PC-9 (cell line): ENCODE measurements at regions not wholly inside any gene's neighbourhood (a gene's known extent, or its start where the extent isn't known, plus 50 kb on each side); places are given as distances from the start of the nearest gene placed in this dataset.

ENCODE experiments used
- BruUV-seq: library from RNA; stranded (reverse); fragments of 400-500 nt; replicated peaks from 2 replicates; lab custom pipeline; 2021; lab: Mats Ljungman, UMichigan
- CTCF ChIA-PET: fragments of 300-600 bp; sonication (Branson Sonifier 250); formaldehyde crosslinking; loops from one replicate; lab custom pipeline; 2022; ENCODE audit warnings: antibody characterized with exemption; lab: Charles Lee
- POLR2A ChIA-PET: fragments of 300-600 bp; sonication (Branson Sonifier 250); formaldehyde crosslinking; loops from one replicate; lab custom pipeline; 2022; ENCODE audit warnings: antibody characterized with exemption; ENCODE audit not compliant: unreplicated experiment; lab: Charles Lee
- DNase-seq, 2 experiments: peaks; one replicate each; pipeline versions ENCODE4 v3.0.0 to v3.0.0-alpha.2; 2015 to 2022; ENCODE audit warnings: mixed read lengths in 1 of 2
- H2AFZ ChIP-seq: fragments of 200-600 bp; sonication (generic); 2 replicates; pipeline ENCODE4 v1.8.1; 2017; ENCODE audit warnings: antibody characterized with exemption
- H3F3A ChIP-seq: fragments of 200-600 bp; sonication (generic); 2 replicates; pipeline ENCODE4 v1.8.1; 2017; ENCODE audit warnings: antibody characterized with exemption, mild to moderate bottlenecking, low read depth; ENCODE audit not compliant: insufficient read depth
- H3K27ac ChIP-seq: fragments of 200-600 bp; sonication (generic); 2 replicates; pipeline ENCODE4 v1.6.1; 2016; ENCODE audit warnings: mixed run types
- H3K27me3 ChIP-seq: fragments of 200-600 bp; sonication (generic); 2 replicates; pipeline ENCODE4 v1.6.1; 2016; ENCODE audit warnings: low read depth, mixed run types; ENCODE audit not compliant: insufficient read depth
- H3K36me3 ChIP-seq: fragments of 200-600 bp; sonication (generic); 2 replicates; pipeline ENCODE4 v1.6.1; 2016; ENCODE audit warnings: low read depth, mixed run types
- H3K4me1 ChIP-seq: fragments of 200-600 bp; sonication (generic); replicated peaks from 2 replicates; pipeline ENCODE4 v1.6.1; 2016; ENCODE audit warnings: mixed run types; ENCODE audit not compliant: insufficient read depth
- H3K4me2 ChIP-seq: fragments of 200-600 bp; sonication (generic); 2 replicates; pipeline ENCODE4 v1.6.1; 2017; ENCODE audit warnings: mixed run types
- H3K4me3 ChIP-seq: fragments of 200-600 bp; sonication (generic); 2 replicates; pipeline ENCODE4 v1.6.1; 2016; ENCODE audit warnings: mixed run types
- H3K79me2 ChIP-seq: fragments of 200-600 bp; sonication (generic); 2 replicates; pipeline ENCODE4 v1.6.1; 2017; ENCODE audit warnings: low read depth, mixed run types
- H3K9me2 ChIP-seq: fragments of 200-600 bp; sonication (generic); 2 replicates; pipeline ENCODE4 v1.8.1; 2017; ENCODE audit warnings: mild to moderate bottlenecking; ENCODE audit not compliant: insufficient read depth
- H3K9me3 ChIP-seq: fragments of 200-600 bp; sonication (generic); 2 replicates; pipeline ENCODE4 v1.8.1; 2016; ENCODE audit warnings: low read depth; ENCODE audit not compliant: insufficient read depth
- H4K20me1 ChIP-seq: fragments of 200-600 bp; sonication (generic); 2 replicates; pipeline ENCODE4 v1.8.1; 2017; ENCODE audit not compliant: insufficient read depth
- EZH2 ChIP-seq: fragments of 200-600 bp; sonication (generic); IDR thresholded peaks from 2 replicates; pipeline ENCODE4 v1.8.0; 2017; ENCODE audit warnings: antibody characterized with exemption, low read depth
- intact Hi-C: fragments of 100-400 bp; cut with micrococcal nuclease; formaldehyde crosslinking; loops from one replicate; pipeline ENCODE4 v1.10.0; 2022; ENCODE audit not compliant: unreplicated experiment
- TF ChIP-seq, protein P1 (sequence below): fragments of 200-600 bp; sonication (generic); conservative IDR thresholded peaks from 2 replicates; pipeline ENCODE4 v1.6.1; 2017; ENCODE audit warnings: mixed run types, antibody characterized with exemption, mild to moderate bottlenecking, moderate library complexity

DNA sequence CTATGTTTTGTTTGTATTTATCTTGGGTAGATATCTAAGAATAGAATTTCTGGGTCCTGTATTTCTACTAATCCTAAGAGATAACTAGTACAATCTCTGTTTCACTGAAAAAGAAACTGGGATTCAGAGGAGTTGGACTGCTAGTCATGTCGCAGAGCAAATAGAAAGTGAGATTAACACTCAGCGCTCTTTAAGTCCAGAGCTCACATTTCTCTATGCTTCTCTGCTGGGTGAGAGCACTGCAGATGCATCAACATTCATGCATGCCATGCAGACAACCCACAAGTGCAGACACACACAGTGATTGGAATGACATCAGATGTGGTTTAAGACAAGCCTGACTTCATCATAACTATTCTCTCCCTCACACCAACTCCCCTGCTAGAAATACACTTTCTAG, 563.8 kb downstream of the TDRD15 start:
- H3K36me3 ChIP-seq, result no peaks in the 10 kb centered on the region
- intact Hi-C loops, result no loop called here
- no peaks in the 10 kb centered on the region for H3K79me2 ChIP-seq
- no peak overlapping the region for H3K4me2 ChIP-seq
- no peaks in the 10 kb centered on the region for H3F3A ChIP-seq
- no peak overlapping the region for H3K27ac ChIP-seq
- no peaks in the 10 kb centered on the region for H3K27me3 ChIP-seq
- H4K20me1 ChIP-seq, result no peaks in the 10 kb centered on the region
- BruUV-seq, result no TSS peak
- ChIA-PET CTCF (no interaction called here), POLR2A (no interaction called here)
- no peak overlapping the region for H2AFZ ChIP-seq
- H3K4me1 ChIP-seq, result no peaks in the 10 kb centered on the region
- TF ChIP-seq, protein P1, sequence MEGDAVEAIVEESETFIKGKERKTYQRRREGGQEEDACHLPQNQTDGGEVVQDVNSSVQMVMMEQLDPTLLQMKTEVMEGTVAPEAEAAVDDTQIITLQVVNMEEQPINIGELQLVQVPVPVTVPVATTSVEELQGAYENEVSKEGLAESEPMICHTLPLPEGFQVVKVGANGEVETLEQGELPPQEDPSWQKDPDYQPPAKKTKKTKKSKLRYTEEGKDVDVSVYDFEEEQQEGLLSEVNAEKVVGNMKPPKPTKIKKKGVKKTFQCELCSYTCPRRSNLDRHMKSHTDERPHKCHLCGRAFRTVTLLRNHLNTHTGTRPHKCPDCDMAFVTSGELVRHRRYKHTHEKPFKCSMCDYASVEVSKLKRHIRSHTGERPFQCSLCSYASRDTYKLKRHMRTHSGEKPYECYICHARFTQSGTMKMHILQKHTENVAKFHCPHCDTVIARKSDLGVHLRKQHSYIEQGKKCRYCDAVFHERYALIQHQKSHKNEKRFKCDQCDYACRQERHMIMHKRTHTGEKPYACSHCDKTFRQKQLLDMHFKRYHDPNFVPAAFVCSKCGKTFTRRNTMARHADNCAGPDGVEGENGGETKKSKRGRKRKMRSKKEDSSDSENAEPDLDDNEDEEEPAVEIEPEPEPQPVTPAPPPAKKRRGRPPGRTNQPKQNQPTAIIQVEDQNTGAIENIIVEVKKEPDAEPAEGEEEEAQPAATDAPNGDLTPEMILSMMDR, result no peak
- no peak for TF ChIP-seq EZH2
- no peaks in the 10 kb centered on the region for H3K9me2 ChIP-seq
- DNase-seq, result no peak
- H3K4me3 ChIP-seq, result no peak overlapping the region
- no peaks in the 10 kb centered on the region for H3K9me3 ChIP-seq

DNA sequence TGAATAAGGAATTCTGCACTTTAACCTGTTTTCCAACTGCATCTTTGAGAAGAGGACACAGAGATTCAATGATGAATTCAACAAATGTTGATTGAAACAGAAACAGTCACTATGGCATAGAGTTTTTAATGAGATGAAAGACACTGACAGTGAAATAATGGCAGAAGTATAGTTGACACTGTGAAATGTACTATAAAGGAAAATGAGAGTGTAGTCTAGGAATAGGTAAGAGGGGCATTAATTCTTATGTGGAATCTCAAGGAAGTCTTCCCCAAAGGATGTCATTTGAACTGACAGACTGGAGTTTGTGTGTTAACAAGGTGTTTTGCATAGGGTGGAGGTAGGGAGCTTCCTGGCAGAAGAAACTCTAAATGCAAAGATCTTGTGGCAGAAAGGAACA, 566.2 kb downstream of the TDRD15 start:
- BruUV-seq, result no TSS peak
- H3F3A ChIP-seq, result no peaks in the 10 kb centered on the region
- CTCF ChIA-PET, result no interaction called here
- H2AFZ ChIP-seq, result no peak overlapping the region
- no peaks in the 10 kb centered on the region for H3K9me3 ChIP-seq
- no peak for DNase-seq
- POLR2A ChIA-PET, result no interaction called here
- no peaks in the 10 kb centered on the region for H3K9me2 ChIP-seq
- TF ChIP-seq EZH2, result no peak
- TF ChIP-seq, protein P1, result no peak
- H3K36me3 ChIP-seq, result no peaks in the 10 kb centered on the region
- no peaks in the 10 kb centered on the region for H3K4me1 ChIP-seq
- no peak overlapping the region for H3K27ac ChIP-seq
- no peak overlapping the region for H3K4me3 ChIP-seq
- no peaks in the 10 kb centered on the region for H4K20me1 ChIP-seq
- no peak overlapping the region for H3K4me2 ChIP-seq
- no peaks in the 10 kb centered on the region for H3K27me3 ChIP-seq
- intact Hi-C loops, result no loop called here
- no peaks in the 10 kb centered on the region for H3K79me2 ChIP-seq

DNA sequence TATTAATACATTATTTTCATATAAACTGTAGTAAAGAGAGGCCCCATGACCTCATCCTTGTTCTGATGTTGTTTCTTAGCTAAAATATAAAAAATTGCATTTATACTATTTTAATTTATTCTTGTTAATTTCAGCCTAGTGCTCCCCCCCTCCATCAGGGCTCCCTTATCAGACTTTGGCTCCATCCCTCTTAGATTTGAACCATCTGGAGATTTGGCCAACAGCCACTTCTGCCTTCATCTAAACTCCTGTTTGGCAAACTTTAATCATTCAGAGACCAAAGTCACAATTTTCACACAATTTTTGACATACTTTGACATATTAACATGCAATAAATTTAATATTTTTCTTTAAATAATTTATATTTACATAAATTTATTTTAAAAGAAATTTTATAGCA, 569.3 kb downstream of the TDRD15 start:
- no peaks in the 10 kb centered on the region for H4K20me1 ChIP-seq
- TF ChIP-seq, protein P1, result no peak
- no peak for TF ChIP-seq EZH2
- no peak overlapping the region for H3K4me3 ChIP-seq
- CTCF ChIA-PET, result no interaction called here
- H3K9me3 ChIP-seq, result no peaks in the 10 kb centered on the region
- POLR2A ChIA-PET, result no interaction called here
- H3K4me2 ChIP-seq, result no peak overlapping the region
- DNase-seq, result no peak
- intact Hi-C loops, result no loop called here
- no peak overlapping the region for H3K27ac ChIP-seq
- BruUV-seq, result no TSS peak
- no peaks in the 10 kb centered on the region for H3K79me2 ChIP-seq
- H3K9me2 ChIP-seq, result no peaks in the 10 kb centered on the region
- H3K4me1 ChIP-seq, result no peaks in the 10 kb centered on the region
- no peaks in the 10 kb centered on the region for H3K36me3 ChIP-seq
- H2AFZ ChIP-seq, result no peak overlapping the region
- H3K27me3 ChIP-seq, result no peaks in the 10 kb centered on the region
- H3F3A ChIP-seq, result no peaks in the 10 kb centered on the region
